Neural cell (in vitro differentiated cells): ENCODE measurements at regions not wholly inside any gene's neighbourhood (a gene's known extent, or its start where the extent isn't known, plus 50 kb on each side); places are given as distances from the start of the nearest gene placed in this dataset.

Source experiments
- H2AFZ ChIP-seq: fragments of 200-600, 300-800 bp; sonication (generic), shearing (Covaris generic); 2 replicates; pipeline ENCODE4 v1.6.0; 2014; ENCODE audit warnings: low read depth, mild to moderate bottlenecking, antibody characterized with exemption, low read length, moderate library complexity
- H3F3A ChIP-seq: fragments of 200-600 bp; shearing (Covaris generic); 2 replicates; pipeline ENCODE4 v1.6.1; 2016; ENCODE audit warnings: mild to moderate bottlenecking, moderate library complexity, mixed read lengths, antibody characterized with exemption, low read length; ENCODE audit not compliant: insufficient read depth, poor library complexity, severe bottlenecking
- H3K27ac ChIP-seq: fragments of 200-600, 300-800 bp; sonication (generic), shearing (Covaris generic); 2 replicates; pipeline ENCODE4 v1.5.1; 2014; ENCODE audit warnings: mild to moderate bottlenecking, low read length, moderate library complexity
- H3K27me3 ChIP-seq: fragments of 300-800, 200-600 bp; sonication (generic), shearing (Covaris generic); 2 replicates; pipeline ENCODE4 v1.6.0; 2014; ENCODE audit warnings: mild to moderate bottlenecking, low read depth, low read length, moderate library complexity; ENCODE audit not compliant: insufficient read depth
- H3K36me3 ChIP-seq: fragments of 300-800, 200-600 bp; sonication (generic), shearing (Covaris generic); 2 replicates; pipeline ENCODE4 v1.5.1; 2014; ENCODE audit warnings: mild to moderate bottlenecking, antibody characterized with exemption, low read length, moderate library complexity; ENCODE audit not compliant: insufficient read depth
- H3K4me2 ChIP-seq: fragments of 300-800, 200-600 bp; sonication (generic), shearing (Covaris generic); 2 replicates; pipeline ENCODE4 v1.6.0; 2014; ENCODE audit warnings: mild to moderate bottlenecking, low read length
- H3K4me3 ChIP-seq: fragments of 300-800, 200-600 bp; sonication (generic), shearing (Covaris generic); 2 replicates; pipeline ENCODE4 v1.5.1; 2014; ENCODE audit warnings: mild to moderate bottlenecking, low read length, moderate library complexity
- H3K79me2 ChIP-seq: fragments of 200-600 bp; shearing (Covaris generic); replicated peaks from 2 replicates; pipeline ENCODE4 v1.6.0; 2014; ENCODE audit warnings: mild to moderate bottlenecking, low read length, moderate library complexity; ENCODE audit not compliant: insufficient read depth
- H3K9ac ChIP-seq: fragments of 300-800, 200-600 bp; sonication (generic), shearing (Covaris generic); 2 replicates; pipeline ENCODE4 v1.6.1; 2016; ENCODE audit warnings: mild to moderate bottlenecking, low read length, mixed read lengths
- H3K9me2 ChIP-seq: fragments of 200-600 bp; shearing (Covaris generic); 2 replicates; pipeline ENCODE4 v1.6.1; 2016; ENCODE audit warnings: mild to moderate bottlenecking, low read length, mixed read lengths; ENCODE audit not compliant: insufficient read depth
- H3K9me3 ChIP-seq: fragments of 200-600, 300-800 bp; sonication (generic), shearing (Covaris generic); 2 replicates; pipeline ENCODE4 v1.6.1; 2016; ENCODE audit warnings: mild to moderate bottlenecking, mixed run types, low read length, moderate library complexity, mixed read lengths
- H4K20me1 ChIP-seq: fragments of 200-600 bp; shearing (Covaris generic); 2 replicates; pipeline ENCODE4 v1.6.1; 2016; ENCODE audit warnings: mild to moderate bottlenecking, mixed run types; ENCODE audit not compliant: insufficient read depth
- EP300 ChIP-seq: fragments of 450-650 bp; conservative IDR thresholded peaks from 2 replicates; pipeline ENCODE4 v1.6.1; 2014; ENCODE audit warnings: antibody characterized with exemption, mild to moderate bottlenecking, moderate library complexity; ENCODE audit not compliant: poor library complexity, severe bottlenecking
- EZH2 ChIP-seq: fragments of 200-600, 300-800 bp; shearing (Covaris generic), sonication (generic); IDR thresholded peaks from 2 replicates; pipeline ENCODE4 v1.6.1; 2014; ENCODE audit warnings: antibody characterized with exemption, low read length, borderline replicate concordance, mild to moderate bottlenecking; ENCODE audit not compliant: insufficient read depth, poor library complexity, severe bottlenecking
- MXI1 ChIP-seq: fragments of 450-650 bp; conservative IDR thresholded peaks from 2 replicates; pipeline ENCODE4 v1.6.1; 2014; ENCODE audit warnings: antibody characterized with exemption, mild to moderate bottlenecking; ENCODE audit not compliant: poor library complexity, severe bottlenecking
- POLR2AphosphoS5 ChIP-seq: IDR thresholded peaks from 2 replicates; pipeline ENCODE4 v1.6.1; 2012
- RAD21 ChIP-seq: fragments of 450-650 bp; conservative IDR thresholded peaks from 2 replicates; pipeline ENCODE4 v1.6.1; 2014; ENCODE audit warnings: antibody characterized with exemption, mild to moderate bottlenecking, moderate library complexity
- SMC3 ChIP-seq: fragments of 450-650 bp; conservative IDR thresholded peaks from 2 replicates; pipeline ENCODE4 v1.6.1; 2014; ENCODE audit warnings: antibody characterized with exemption, mild to moderate bottlenecking, moderate library complexity; ENCODE audit not compliant: poor library complexity
- TAF1 ChIP-seq: IDR thresholded peaks from 2 replicates; pipeline ENCODE4 v1.6.1; 2012; ENCODE audit warnings: low read depth
- TF ChIP-seq, protein P1 (sequence below): IDR thresholded peaks from 2 replicates; pipeline ENCODE4 v1.6.1; 2012; ENCODE audit warnings: borderline replicate concordance
- TF ChIP-seq, protein P2 (sequence below): fragments of 450-650 bp; IDR thresholded peaks from 2 replicates; pipeline ENCODE4 v1.5.1; 2014; ENCODE audit warnings: antibody characterized with exemption, mild to moderate bottlenecking, moderate library complexity; ENCODE audit not compliant: poor library complexity, severe bottlenecking

DNA sequence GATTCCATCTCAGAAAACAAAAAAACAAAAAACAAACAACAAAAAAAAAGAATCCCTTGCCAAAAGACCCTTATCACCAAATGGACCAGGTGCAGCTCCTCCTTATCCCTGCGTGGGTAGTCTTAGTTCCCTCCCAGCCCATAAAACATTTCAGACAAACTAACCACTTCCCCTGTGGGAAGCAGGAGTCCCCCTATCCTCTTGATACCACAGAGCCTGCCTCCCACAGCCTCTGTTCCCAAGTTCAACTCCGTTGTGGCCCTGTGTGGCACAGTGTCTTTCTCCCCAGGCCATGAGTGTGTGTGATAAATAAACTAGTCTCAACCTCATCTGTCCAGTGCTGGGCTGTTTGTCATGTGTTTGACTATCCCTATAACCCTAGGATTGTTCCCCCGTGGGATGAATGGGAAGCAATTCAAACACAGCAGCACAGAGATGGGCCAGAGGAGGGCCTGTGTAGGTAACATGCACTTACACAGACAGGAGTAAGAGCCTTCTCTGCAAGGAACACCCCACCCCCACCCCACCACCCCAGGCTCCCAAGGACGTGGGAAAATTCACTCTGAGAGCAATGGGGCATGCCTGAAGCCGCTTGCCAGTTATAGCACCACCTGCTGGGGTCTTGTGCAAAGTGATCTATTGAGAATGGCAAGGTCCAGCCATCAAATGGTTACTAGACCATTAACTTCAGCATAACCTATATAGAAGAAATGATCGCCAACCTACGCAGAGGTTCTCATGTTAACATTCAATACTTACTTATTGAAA is 147.1 kb upstream of the GHITM start:
- no peaks in the 10 kb centered on the region for H3K9me2 ChIP-seq
- H3K79me2 ChIP-seq, result no peaks in the 10 kb centered on the region
- no peaks in the 10 kb centered on the region for H3K36me3 ChIP-seq
- H3K9me3 ChIP-seq, result no peaks in the 10 kb centered on the region
- H3K4me3 ChIP-seq, result no peak overlapping the region
- H3K9ac ChIP-seq, result no peak overlapping the region
- H3F3A ChIP-seq, result no peaks in the 10 kb centered on the region
- TF ChIP-seq EZH2 (no peak), TAF1 (no peak), POLR2AphosphoS5 (no peak), RAD21 (no peak), EP300 (no peak), SMC3 (no peak)
- TF ChIP-seq, protein P1, sequence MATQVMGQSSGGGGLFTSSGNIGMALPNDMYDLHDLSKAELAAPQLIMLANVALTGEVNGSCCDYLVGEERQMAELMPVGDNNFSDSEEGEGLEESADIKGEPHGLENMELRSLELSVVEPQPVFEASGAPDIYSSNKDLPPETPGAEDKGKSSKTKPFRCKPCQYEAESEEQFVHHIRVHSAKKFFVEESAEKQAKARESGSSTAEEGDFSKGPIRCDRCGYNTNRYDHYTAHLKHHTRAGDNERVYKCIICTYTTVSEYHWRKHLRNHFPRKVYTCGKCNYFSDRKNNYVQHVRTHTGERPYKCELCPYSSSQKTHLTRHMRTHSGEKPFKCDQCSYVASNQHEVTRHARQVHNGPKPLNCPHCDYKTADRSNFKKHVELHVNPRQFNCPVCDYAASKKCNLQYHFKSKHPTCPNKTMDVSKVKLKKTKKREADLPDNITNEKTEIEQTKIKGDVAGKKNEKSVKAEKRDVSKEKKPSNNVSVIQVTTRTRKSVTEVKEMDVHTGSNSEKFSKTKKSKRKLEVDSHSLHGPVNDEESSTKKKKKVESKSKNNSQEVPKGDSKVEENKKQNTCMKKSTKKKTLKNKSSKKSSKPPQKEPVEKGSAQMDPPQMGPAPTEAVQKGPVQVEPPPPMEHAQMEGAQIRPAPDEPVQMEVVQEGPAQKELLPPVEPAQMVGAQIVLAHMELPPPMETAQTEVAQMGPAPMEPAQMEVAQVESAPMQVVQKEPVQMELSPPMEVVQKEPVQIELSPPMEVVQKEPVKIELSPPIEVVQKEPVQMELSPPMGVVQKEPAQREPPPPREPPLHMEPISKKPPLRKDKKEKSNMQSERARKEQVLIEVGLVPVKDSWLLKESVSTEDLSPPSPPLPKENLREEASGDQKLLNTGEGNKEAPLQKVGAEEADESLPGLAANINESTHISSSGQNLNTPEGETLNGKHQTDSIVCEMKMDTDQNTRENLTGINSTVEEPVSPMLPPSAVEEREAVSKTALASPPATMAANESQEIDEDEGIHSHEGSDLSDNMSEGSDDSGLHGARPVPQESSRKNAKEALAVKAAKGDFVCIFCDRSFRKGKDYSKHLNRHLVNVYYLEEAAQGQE, result no peak
- no peak overlapping the region for H3K4me2 ChIP-seq
- no peaks in the 10 kb centered on the region for H4K20me1 ChIP-seq
- no peaks in the 10 kb centered on the region for H3K27me3 ChIP-seq
- H3K27ac ChIP-seq, result no peak overlapping the region
- H2AFZ ChIP-seq, result no peak overlapping the region

DNA sequence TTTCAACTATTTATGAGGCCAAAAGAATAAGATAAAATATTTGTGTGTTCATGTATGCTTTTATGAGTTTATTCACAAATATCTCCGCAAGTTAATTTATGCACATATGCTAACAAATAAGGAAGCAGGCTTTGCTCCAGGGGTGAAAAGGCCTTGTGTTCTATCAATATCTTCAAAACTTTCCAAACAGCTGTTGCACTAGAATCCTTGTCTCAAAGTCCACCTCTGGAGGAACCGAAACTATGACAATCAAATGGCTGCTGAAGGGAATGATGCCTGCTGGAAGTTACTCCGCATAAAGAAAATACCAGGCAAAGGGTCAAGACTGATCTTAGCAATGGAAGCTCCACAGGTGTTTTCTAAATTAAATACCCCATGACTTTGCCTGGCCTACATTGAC is 145.0 kb upstream of the GHITM start:
- Histone ChIP-seq H3K79me2 (no peaks in the 10 kb centered on the region), H3K9ac (no peak overlapping the region), H4K20me1 (no peaks in the 10 kb centered on the region), H3K4me3 (no peak overlapping the region), H3K9me3 (no peaks in the 10 kb centered on the region), H3F3A (no peaks in the 10 kb centered on the region), H3K9me2 (no peaks in the 10 kb centered on the region), H3K27ac (no peak overlapping the region), H3K4me2 (no peak overlapping the region), H3K27me3 (no peaks in the 10 kb centered on the region), H2AFZ (no peak overlapping the region), H3K36me3 (no peaks in the 10 kb centered on the region)
- TF ChIP-seq EZH2 (no peak), EP300 (no peak), RAD21 (no peak), TAF1 (no peak), SMC3 (no peak), MXI1 (no peak), POLR2AphosphoS5 (no peak)
- TF ChIP-seq, protein P1, result no peak
- TF ChIP-seq, protein P2, sequence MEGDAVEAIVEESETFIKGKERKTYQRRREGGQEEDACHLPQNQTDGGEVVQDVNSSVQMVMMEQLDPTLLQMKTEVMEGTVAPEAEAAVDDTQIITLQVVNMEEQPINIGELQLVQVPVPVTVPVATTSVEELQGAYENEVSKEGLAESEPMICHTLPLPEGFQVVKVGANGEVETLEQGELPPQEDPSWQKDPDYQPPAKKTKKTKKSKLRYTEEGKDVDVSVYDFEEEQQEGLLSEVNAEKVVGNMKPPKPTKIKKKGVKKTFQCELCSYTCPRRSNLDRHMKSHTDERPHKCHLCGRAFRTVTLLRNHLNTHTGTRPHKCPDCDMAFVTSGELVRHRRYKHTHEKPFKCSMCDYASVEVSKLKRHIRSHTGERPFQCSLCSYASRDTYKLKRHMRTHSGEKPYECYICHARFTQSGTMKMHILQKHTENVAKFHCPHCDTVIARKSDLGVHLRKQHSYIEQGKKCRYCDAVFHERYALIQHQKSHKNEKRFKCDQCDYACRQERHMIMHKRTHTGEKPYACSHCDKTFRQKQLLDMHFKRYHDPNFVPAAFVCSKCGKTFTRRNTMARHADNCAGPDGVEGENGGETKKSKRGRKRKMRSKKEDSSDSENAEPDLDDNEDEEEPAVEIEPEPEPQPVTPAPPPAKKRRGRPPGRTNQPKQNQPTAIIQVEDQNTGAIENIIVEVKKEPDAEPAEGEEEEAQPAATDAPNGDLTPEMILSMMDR, result no peak
